Activated naive CD4-positive, alpha-beta T cell treated with anti-CD3 and anti-CD28 coated beads, Interleukin-2, amount 10 ng/mL, durations not matched to agents 7 days and 5 days (primary cell): ENCODE measurements at regions not wholly inside any gene's neighbourhood (a gene's known extent, or its start where the extent isn't known, plus 50 kb on each side); places are given as distances from the start of the nearest gene placed in this dataset.

Experiments
- CTCF ChIA-PET: fragments of 350-600 bp; sonication (Branson Sonifier 250); formaldehyde crosslinking; loops from one replicate; lab custom pipeline; 2021; ENCODE audit warnings: antibody characterized with exemption; lab: Charles Lee
- DNase-seq: peaks from one replicate; pipeline ENCODE4 v3.0.0-alpha.2; 2020
- H3K27ac Mint-ChIP-seq: one replicate; pipeline ENCODE4 v1.8.0; 2021; ENCODE audit warnings: mild to moderate bottlenecking, moderate library complexity, mixed read lengths
- H3K27me3 Mint-ChIP-seq: one replicate; pipeline ENCODE4 v1.8.0; 2021; ENCODE audit warnings: mild to moderate bottlenecking, mixed read lengths
- H3K36me3 Mint-ChIP-seq: one replicate; pipeline ENCODE4 v1.8.0; 2021; ENCODE audit warnings: mixed read lengths
- H3K4me1 Mint-ChIP-seq: one replicate; pipeline ENCODE4 v1.8.0; 2021; ENCODE audit warnings: mixed read lengths
- H3K4me3 Mint-ChIP-seq: one replicate; pipeline ENCODE4 v1.8.0; 2021; ENCODE audit warnings: mild to moderate bottlenecking, moderate library complexity, mixed read lengths
- H3K9me3 Mint-ChIP-seq: one replicate; pipeline ENCODE4 v1.8.0; 2021; ENCODE audit warnings: mixed read lengths

- Mint-ChIP-seq H3K27me3 (no peaks in the 10 kb centered on the region), H3K4me3 (no peak overlapping the region), H3K27ac (no peak overlapping the region), H3K36me3 (no peaks in the 10 kb centered on the region), H3K4me1 (no peaks in the 10 kb centered on the region), H3K9me3 (peaks cover 2% of the 10 kb centered on the region)
- no peak for DNase-seq
- CTCF ChIA-PET = no interaction called here
These were observed 1088.9 kb upstream of the GYPC start for GRCh38 chr2:125567100-125567499.

DNA sequence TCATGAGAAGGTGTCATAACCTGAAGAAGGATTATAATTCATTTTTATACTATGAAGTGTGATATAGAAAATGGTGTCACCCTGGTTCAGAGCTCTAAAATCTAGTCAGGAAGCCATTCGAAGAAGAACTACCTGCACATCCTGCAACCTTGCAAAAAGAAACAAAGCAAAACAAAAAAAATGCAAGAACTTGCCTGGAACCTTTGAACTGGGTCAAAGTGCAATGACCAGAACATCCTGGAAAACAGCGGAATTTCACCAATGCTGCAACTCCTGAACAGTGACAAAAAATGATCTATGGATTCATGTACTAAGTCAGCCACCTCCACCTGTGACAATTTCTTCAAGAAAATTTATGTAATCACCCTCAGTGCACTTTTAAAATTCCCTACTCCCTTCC, 1083.3 kb upstream of the GYPC start:
- peaks cover 5% of the 10 kb centered on the region for H3K9me3 Mint-ChIP-seq
- CTCF ChIA-PET = no interaction called here
- H3K27me3 Mint-ChIP-seq = no peaks in the 10 kb centered on the region
- no peaks in the 10 kb centered on the region for H3K36me3 Mint-ChIP-seq
- no peak for DNase-seq
- no peaks in the 10 kb centered on the region for H3K4me1 Mint-ChIP-seq
- H3K27ac Mint-ChIP-seq = no peak overlapping the region
- H3K4me3 Mint-ChIP-seq = no peak overlapping the region

GRCh38 chr2:125573432-125573831, 1082.5 kb upstream of the GYPC start:
- Mint-ChIP-seq H3K9me3 (peaks cover 5% of the 10 kb centered on the region), H3K4me1 (no peaks in the 10 kb centered on the region), H3K27me3 (no peaks in the 10 kb centered on the region), H3K4me3 (no peak overlapping the region), H3K36me3 (no peaks in the 10 kb centered on the region), H3K27ac (no peak overlapping the region)
- DNase-seq = no peak
- CTCF ChIA-PET = no interaction called here

GRCh38 chr2:125576558-125576957, 1079.4 kb upstream of the GYPC start:
- no peak overlapping the region for H3K27ac Mint-ChIP-seq
- no peak overlapping the region for H3K4me3 Mint-ChIP-seq
- H3K9me3 Mint-ChIP-seq = peaks cover 3% of the 10 kb centered on the region
- H3K36me3 Mint-ChIP-seq = no peaks in the 10 kb centered on the region
- CTCF ChIA-PET = no interaction called here
- no peaks in the 10 kb centered on the region for H3K27me3 Mint-ChIP-seq
- DNase-seq = no peak
- no peaks in the 10 kb centered on the region for H3K4me1 Mint-ChIP-seq

DNA sequence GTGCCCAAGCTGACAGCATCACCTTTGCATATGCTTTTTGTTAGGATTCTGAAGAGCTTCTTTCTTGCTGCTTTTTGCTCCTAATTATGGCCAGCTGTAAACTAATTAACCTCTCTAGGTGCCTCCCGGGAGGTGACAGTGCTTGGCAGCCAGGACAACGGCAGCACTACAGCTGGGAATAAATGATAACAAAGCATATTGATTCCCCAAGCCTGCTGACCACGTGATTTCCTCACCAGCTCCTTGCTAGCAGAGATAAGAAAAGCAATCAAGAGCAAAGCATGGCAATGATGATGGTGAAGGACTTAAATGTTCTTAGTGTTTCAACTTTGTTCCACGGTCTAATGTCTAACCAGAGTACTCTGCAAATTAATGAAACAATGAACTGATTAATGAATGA, 1074.4 kb upstream of the GYPC start:
- no peak overlapping the region for H3K4me3 Mint-ChIP-seq
- H3K4me1 Mint-ChIP-seq = no peaks in the 10 kb centered on the region
- no peaks in the 10 kb centered on the region for H3K36me3 Mint-ChIP-seq
- H3K27ac Mint-ChIP-seq = no peak overlapping the region
- H3K9me3 Mint-ChIP-seq = no peaks in the 10 kb centered on the region
- CTCF ChIA-PET = no interaction called here
- no peak for DNase-seq
- no peaks in the 10 kb centered on the region for H3K27me3 Mint-ChIP-seq

- no peaks in the 10 kb centered on the region for H3K9me3 Mint-ChIP-seq
- no peaks in the 10 kb centered on the region for H3K27me3 Mint-ChIP-seq
- H3K36me3 Mint-ChIP-seq = no peaks in the 10 kb centered on the region
- no peak for DNase-seq
- CTCF ChIA-PET = no interaction called here
- no peak overlapping the region for H3K4me3 Mint-ChIP-seq
- H3K4me1 Mint-ChIP-seq = no peaks in the 10 kb centered on the region
- H3K27ac Mint-ChIP-seq = no peak overlapping the region
These were observed 1073.4 kb upstream of the GYPC start for GRCh38 chr2:125582516-125582915.

- DNase-seq = no peak
- Mint-ChIP-seq H3K27me3 (no peaks in the 10 kb centered on the region), H3K9me3 (peaks cover 1% of the 10 kb centered on the region), H3K4me1 (no peaks in the 10 kb centered on the region), H3K27ac (no peak overlapping the region), H3K4me3 (no peak overlapping the region), H3K36me3 (no peaks in the 10 kb centered on the region)
- CTCF ChIA-PET = no interaction called here
These were observed 1071.2 kb upstream of the GYPC start for GRCh38 chr2:125584732-125585131.

- H3K4me1 Mint-ChIP-seq = no peaks in the 10 kb centered on the region
- CTCF ChIA-PET = no interaction called here
- H3K27me3 Mint-ChIP-seq = no peaks in the 10 kb centered on the region
- no peak for DNase-seq
- H3K36me3 Mint-ChIP-seq = no peaks in the 10 kb centered on the region
- peaks cover 12% of the 10 kb centered on the region for H3K9me3 Mint-ChIP-seq
- no peak overlapping the region for H3K27ac Mint-ChIP-seq
- H3K4me3 Mint-ChIP-seq = no peak overlapping the region
These were observed 1067.2 kb upstream of the GYPC start for GRCh38 chr2:125588780-125589179.

GRCh38 chr2:125591954-125592353, 1064.0 kb upstream of the GYPC start:
- Mint-ChIP-seq H3K4me3 (no peak overlapping the region), H3K27me3 (no peaks in the 10 kb centered on the region), H3K27ac (no peak overlapping the region), H3K4me1 (no peaks in the 10 kb centered on the region), H3K36me3 (no peaks in the 10 kb centered on the region), H3K9me3 (peaks cover 12% of the 10 kb centered on the region)
- no peak for DNase-seq
- CTCF ChIA-PET = no interaction called here

- Mint-ChIP-seq H3K4me1 (no peaks in the 10 kb centered on the region), H3K36me3 (no peaks in the 10 kb centered on the region), H3K4me3 (no peak overlapping the region), H3K27me3 (no peaks in the 10 kb centered on the region), H3K27ac (no peak overlapping the region), H3K9me3 (peaks cover 10% of the 10 kb centered on the region)
- CTCF ChIA-PET = no interaction called here
- DNase-seq = no peak
These were observed 1062.9 kb upstream of the GYPC start for GRCh38 chr2:125593036-125593435.

GRCh38 chr2:125596612-125597011, 1059.3 kb upstream of the GYPC start:
- CTCF ChIA-PET = no interaction called here
- Mint-ChIP-seq H3K9me3 (peaks cover 2% of the 10 kb centered on the region), H3K27ac (no peak overlapping the region), H3K4me1 (no peaks in the 10 kb centered on the region), H3K27me3 (no peaks in the 10 kb centered on the region), H3K4me3 (no peak overlapping the region), H3K36me3 (no peaks in the 10 kb centered on the region)
- no peak for DNase-seq

GRCh38 chr2:125615438-125615837, 1040.5 kb upstream of the GYPC start:
- no peak overlapping the region for H3K27ac Mint-ChIP-seq
- no peaks in the 10 kb centered on the region for H3K4me1 Mint-ChIP-seq
- H3K27me3 Mint-ChIP-seq = no peaks in the 10 kb centered on the region
- H3K4me3 Mint-ChIP-seq = no peak overlapping the region
- no peak for DNase-seq
- H3K9me3 Mint-ChIP-seq = peaks cover 3% of the 10 kb centered on the region
- H3K36me3 Mint-ChIP-seq = no peaks in the 10 kb centered on the region
- CTCF ChIA-PET = no interaction called here

GRCh38 chr2:125630377-125630776, 1025.6 kb upstream of the GYPC start:
- CTCF ChIA-PET = no interaction called here
- no peaks in the 10 kb centered on the region for H3K4me1 Mint-ChIP-seq
- DNase-seq = no peak
- peaks cover 15% of the 10 kb centered on the region for H3K9me3 Mint-ChIP-seq
- H3K27ac Mint-ChIP-seq = no peak overlapping the region
- H3K36me3 Mint-ChIP-seq = no peaks in the 10 kb centered on the region
- H3K4me3 Mint-ChIP-seq = no peak overlapping the region
- no peaks in the 10 kb centered on the region for H3K27me3 Mint-ChIP-seq

GRCh38 chr2:125634662-125635061, 1021.3 kb upstream of the GYPC start:
- CTCF ChIA-PET = interaction anchor here (0.5 kb wide), 1 partner anchor 1275 kb away, joined by 5 read pairs; no protein-coding TSS in a partner anchor
- DNase-seq = no peak
- Mint-ChIP-seq H3K9me3 (peaks cover 3% of the 10 kb centered on the region), H3K27ac (no peak overlapping the region), H3K4me1 (no peaks in the 10 kb centered on the region), H3K27me3 (no peaks in the 10 kb centered on the region), H3K4me3 (no peak overlapping the region), H3K36me3 (no peaks in the 10 kb centered on the region)

- no peak overlapping the region for H3K27ac Mint-ChIP-seq
- H3K27me3 Mint-ChIP-seq = no peaks in the 10 kb centered on the region
- DNase-seq = no peak
- H3K4me3 Mint-ChIP-seq = no peak overlapping the region
- CTCF ChIA-PET = no interaction called here
- H3K4me1 Mint-ChIP-seq = no peaks in the 10 kb centered on the region
- no peaks in the 10 kb centered on the region for H3K9me3 Mint-ChIP-seq
- H3K36me3 Mint-ChIP-seq = no peaks in the 10 kb centered on the region
These were observed 1017.6 kb upstream of the GYPC start for GRCh38 chr2:125638345-125638744.

DNA sequence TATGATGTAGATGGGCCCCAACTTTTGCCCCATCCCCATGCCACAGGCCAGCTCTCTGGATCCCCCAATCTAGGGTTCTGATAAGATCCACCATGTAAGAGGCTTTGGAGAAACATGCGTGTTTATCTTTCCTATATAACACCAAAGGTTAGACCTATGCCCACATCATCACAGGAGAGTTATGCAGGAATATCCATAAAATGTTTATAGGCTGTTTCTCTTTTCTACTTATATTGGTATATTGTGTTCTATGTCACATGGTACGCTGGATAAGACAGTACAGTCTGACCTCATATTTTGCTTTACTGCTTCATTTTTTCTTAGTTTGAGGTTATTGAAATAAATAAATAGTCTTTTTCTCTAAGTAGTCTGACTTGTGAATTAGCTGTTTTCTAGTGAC, 1013.9 kb upstream of the GYPC start:
- CTCF ChIA-PET = no interaction called here
- H3K4me1 Mint-ChIP-seq = no peaks in the 10 kb centered on the region
- DNase-seq = no peak
- no peaks in the 10 kb centered on the region for H3K9me3 Mint-ChIP-seq
- no peak overlapping the region for H3K4me3 Mint-ChIP-seq
- no peaks in the 10 kb centered on the region for H3K27me3 Mint-ChIP-seq
- no peaks in the 10 kb centered on the region for H3K36me3 Mint-ChIP-seq
- H3K27ac Mint-ChIP-seq = no peak overlapping the region
